ENCODE measurements at regions not wholly inside any gene's neighbourhood (a gene's known extent, or its start where the extent isn't known, plus 50 kb on each side); places are given as distances from the start of the nearest gene placed in this dataset.

DNA sequence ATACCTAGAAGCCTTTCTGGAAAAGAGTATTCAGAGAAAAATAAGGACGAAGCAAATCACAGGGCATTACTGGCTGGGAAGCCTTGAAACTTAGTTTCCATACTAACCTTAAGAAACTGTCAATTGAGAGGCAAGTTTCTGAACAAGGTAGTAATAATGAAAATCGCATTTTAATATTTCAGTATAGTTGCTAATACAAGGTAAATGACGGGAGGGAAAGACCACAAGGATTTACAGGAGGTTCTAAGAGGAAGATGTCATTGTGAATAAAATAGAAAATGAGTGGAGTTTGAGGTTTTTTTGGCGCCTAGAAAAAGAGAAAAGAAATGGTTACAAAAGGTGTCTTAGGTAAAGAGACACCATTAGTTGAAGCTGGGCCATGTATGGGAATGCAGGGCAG, 53.9 kb upstream of the AIG1 start:
- no peak for TF ChIP-seq CTCF (conservative IDR thresholded peaks at IDR 0.05)
- TF ChIP-seq EZH2 (IDR thresholded peaks at IDR 0.05; ENCODE audit: low read depth), result no peak
